Activated T-cell treated with anti-CD3 and anti-CD28 coated beads, Interleukin-2, amount 50 U/mL, for 48 hours (primary cell): ENCODE measurements at regions not wholly inside any gene's neighbourhood (a gene's known extent, or its start where the extent isn't known, plus 50 kb on each side); places are given as distances from the start of the nearest gene placed in this dataset.
A peak's percentile ranks its signal among the peaks of the same experiment; 100 is the strongest.
"Not testable (repeated sequence)": the region's sequence is repeated elsewhere in the genome, so short reads cannot be mapped to it uniquely, and the experiment has no call there.

ENCODE experiments used
- DNase-seq, 2 experiments: peaks; one replicate each; pipeline ENCODE4 v3.0.0-alpha.2; 2020

DNA sequence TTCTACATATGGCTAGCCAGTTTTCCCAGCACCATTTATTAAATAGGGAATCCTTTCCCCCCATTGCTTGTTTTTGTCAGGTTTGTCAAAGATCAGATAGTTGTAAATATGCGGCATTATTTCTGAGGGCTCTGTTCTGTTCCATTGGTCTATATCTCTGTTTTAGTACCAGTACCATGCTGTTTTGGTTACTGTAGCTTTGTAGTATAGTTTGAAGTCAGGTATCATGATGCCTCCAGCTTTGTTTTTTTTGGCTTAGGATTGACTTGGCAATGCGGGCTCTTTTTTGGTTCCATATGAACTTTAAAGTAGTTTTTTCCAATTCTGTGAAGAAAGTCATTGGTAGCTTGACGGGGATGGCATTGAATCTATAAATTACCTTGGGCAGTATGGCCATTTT is 60.0 kb upstream of the GPC3 start:
- not testable (repeated sequence) for DNase-seq

- DNase-seq = not testable (repeated sequence)
Measured at GRCh38 chrX:134067107-134067506, 81.7 kb upstream of the GPC3 start.

DNA sequence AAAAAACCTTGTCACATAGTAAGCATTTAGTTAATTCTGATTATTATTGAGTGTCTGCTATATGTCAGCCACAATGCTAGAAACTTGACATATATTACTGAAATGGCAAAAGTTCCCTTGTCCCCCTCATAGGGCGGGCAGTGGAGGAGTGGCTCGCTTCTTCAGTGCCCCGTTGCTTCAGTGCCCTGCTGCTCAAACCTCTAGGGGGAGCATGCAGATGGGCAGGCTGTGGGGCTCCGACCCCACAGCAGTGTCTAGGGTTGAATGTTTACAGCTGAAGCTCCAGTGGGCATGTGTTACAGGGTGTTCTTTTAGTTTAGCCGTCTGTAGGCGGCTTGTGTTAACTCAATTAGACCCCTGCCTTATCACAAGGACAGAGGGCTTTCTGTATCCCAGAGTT is 86.5 kb upstream of the GPC3 start:
- DNase-seq = not testable (repeated sequence)

DNA sequence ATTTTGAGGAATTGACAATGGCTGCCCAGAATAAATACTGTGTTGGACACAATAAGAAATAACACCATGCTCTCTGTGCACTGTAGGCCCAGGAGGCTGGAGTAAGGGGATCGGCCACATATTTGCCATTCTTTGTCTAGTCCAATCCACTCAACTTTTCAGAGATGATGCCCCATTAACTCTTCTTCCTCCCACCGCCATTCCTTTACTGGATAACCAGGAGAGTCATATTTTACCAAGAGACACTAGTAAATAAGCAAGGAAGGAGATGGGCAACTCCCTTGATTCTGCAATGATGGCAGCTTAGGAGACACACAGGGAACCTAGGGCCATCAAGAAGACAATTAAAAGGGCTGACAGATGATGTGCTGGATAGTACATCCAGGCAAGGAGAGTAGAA is 87.9 kb upstream of the GPC3 start:
- DNase-seq = no peak

DNA sequence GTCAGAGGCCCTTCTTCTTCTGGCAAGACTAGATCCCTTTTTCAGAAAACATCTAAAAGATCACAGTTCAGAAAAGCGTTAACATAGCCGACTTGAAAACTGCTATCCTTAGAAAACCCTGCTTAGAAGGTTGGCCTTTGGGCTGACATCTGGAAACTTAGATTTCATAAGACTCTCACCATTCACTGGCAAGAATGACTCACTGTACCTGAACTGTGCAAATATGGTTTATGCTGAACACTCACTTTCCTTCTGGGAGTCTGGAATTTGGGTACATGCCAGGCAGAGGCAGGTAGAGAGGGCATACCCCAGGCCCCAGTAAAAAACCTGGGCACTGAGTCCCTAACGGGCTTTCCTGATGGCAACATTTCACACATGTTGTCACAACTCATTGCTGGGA is 88.8 kb upstream of the GPC3 start:
- no peak for DNase-seq

DNA sequence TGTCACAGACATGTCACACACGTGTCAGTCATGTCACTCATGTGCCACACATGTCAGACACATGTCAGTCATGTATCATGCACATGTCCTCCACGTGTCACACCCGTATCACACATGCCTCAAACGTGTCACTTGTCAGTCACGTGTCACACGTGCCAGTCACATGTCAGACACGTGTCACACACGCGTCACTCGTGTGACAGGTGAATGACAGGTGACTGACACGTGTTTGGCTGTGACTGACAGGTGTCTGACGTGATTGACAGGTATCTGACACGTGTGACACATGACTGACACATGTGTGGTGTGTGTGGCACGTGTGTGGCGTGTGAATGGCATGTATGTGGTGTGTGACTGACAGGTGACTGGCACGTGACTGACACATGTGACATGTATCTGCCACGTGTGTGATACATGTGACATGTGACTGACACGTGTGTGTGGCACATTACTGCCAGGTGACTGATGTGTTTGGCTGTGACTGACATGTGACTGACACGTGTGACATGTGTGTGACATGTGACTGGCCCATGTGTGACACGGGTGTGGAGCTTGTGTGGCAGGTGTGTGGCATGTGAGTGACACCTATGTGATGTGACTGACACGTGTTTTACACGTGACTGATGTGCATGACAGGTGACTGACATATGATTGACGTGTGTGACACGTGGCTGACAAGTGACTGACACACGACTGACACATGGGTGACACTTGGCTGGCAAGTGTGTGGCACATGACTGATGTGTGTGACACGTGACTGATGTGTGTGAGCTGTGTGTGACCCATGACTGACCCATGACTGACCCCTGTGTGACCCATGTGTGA is 90.7 kb upstream of the GPC3 start:
- no peak for DNase-seq

DNA sequence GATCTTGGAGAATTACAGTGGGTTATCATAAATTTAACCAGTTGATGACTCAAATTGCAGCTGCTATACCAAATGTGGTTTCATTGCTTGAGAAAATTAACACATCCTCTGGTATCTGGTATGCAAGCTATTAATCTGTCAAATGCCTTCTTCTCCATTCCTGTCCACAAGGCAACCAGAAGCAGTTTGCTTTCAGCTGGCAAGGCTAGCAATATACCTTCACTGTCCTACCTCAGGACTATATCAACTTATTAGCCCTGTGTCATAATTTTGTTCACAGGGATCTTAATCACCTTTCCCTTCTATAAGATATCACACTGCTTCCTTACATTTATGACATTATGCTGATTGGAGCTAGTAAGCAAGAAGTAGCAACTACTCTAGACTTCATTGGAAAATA is 110.0 kb upstream of the GPC3 start:
- no peak for DNase-seq

DNA sequence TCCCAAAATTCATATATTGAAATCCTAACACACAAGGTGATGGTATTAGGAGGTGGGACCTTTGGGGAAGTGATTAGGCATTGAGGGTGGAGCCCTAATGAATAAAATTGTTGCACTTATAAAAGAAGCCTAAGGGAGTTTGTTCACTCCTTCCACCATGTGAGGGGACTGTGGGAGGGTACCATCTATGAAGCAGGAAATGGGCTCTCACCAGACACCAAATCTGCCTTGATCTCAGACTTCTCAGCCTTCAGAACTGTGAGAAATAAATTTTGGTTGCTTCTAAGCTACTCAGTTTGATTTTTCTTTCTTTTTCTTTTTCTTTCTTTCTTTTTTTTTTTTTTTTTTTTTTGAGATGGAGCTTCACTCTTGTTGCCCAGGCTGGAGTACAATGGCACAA is 116.2 kb upstream of the GPC3 start:
- DNase-seq = no peak

GRCh38 chrX:134115270-134115669 is 121.7 kb upstream of the CCDC160 start:
- DNase-seq = no peak

GRCh38 chrX:134137341-134137740 is 99.6 kb upstream of the CCDC160 start:
- DNase-seq = no peak

- DNase-seq = no peak
Measured at GRCh38 chrX:134139090-134139489, 97.9 kb upstream of the CCDC160 start.

DNA sequence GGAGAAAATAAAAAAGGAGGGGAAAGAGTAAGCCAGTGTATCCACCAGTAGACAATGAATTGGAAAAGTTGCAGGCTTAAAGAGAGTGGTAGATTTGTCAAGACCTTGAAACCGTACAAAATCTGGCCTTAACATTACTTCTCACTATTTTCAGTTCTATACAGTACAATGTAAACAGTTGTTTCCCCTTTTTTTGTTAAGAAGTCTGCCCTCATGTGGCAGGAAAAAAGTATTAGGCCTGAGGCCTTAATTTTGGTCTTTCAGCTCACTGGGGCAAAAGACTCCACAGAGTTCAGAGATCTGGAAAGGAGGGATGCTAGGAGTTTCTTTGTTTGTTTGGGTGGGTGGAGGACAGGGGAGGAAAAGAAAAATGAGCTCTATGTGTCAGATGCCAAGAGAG is 92.8 kb upstream of the CCDC160 start:
- no peak for DNase-seq

DNA sequence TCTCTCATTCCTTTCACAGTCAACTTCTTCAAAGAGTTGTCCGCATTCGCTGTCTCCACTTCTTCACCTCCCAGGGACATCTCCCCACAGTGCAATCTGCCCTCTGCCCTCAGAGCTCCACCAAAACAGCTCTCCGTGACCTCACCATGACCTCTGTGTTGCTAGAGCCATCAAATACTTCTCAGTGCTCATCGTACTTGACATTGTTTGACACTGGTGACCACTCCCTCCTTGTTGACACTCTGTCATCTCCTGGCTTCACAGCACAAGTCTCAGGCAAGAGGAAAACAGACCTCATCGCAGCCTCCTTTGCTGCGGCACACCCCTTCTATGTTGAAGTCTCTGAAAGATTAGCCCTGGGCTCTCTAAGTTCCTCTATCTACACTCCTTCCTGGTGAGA is 90.5 kb upstream of the CCDC160 start:
- no peak for DNase-seq

DNA sequence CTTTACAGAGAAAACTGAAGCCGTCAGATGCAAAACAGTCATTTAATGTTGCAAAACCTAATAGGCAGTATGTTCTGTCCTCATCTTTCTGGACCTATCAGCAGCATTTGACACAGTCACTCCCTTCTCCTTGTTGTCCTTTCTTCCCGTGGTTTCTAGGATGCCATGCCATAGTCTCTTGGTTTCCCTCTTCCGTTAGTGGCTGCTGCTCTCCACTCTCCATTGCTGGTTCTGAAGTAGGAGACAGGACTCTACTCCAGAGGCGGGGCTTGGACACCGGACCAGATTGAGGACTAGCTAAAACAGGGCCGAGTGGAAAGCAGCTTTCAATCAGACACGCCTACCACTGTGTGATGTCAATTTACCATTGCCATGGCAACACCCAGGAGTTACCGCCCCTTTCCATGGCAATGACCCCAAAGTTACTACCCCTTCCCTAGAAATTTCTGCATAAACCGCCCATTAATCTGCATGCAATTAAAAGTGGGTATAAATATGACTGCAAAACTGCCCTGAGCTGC is 88.8 kb upstream of the CCDC160 start:
- DNase-seq = no peak

DNA sequence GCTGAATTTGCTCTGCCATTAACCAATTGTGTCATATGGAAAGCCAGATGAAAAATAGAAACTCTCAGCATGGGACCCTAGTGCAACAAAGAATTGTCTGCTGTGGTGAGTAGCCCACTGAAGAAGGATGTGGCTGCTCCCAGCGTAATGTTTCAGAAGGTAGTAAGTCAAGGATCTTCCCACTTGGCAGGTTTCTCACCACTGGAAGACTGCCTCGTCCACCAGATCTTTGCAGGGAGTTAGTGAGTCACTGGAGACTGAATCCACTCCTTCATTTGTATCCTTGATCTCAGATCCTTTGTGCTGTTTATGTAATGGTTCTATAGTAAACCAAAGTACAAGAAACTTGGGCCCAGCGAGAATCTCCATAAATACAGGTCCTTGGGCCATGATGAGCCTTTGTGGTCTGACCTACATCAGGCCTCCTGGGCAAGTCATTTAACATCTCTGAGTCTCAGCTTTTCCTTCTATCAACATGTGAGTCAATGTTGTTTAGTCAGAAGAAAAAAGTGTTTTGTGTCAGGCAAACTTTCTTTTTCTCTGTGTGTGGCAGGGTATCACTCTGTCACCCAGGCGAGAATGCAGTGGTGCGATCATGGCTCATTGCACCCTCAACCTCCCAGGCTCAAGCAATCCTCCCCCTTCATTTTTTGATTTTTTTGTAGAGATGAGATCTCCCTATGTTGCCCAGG is 78.0 kb upstream of the CCDC160 start:
- peak; percentile 55 to 64 for DNase-seq

DNA sequence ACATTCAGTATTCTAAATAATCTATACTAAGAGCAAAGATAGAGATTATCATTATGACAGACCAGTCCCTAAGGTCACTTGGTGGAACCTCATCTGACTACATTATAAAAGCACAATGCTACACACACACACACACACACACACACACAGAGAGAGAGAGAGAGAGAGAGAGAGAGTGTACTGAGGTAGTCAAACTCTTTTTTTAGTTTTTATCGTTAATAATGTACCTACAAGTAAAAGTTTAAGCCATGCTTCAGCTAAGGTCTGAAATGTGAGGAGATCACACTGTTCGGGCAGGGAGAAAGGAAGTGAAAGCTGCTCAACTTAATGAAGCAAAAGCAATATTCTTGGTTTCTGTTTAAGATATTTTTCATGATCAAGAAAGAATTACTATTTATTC is 75.8 kb upstream of the CCDC160 start:
- DNase-seq = no peak

- no peak for DNase-seq
Measured at GRCh38 chrX:134162032-134162431, 75.0 kb upstream of the CCDC160 start.

- DNase-seq = no peak
Measured at GRCh38 chrX:134163836-134164235, 73.1 kb upstream of the CCDC160 start.

DNA sequence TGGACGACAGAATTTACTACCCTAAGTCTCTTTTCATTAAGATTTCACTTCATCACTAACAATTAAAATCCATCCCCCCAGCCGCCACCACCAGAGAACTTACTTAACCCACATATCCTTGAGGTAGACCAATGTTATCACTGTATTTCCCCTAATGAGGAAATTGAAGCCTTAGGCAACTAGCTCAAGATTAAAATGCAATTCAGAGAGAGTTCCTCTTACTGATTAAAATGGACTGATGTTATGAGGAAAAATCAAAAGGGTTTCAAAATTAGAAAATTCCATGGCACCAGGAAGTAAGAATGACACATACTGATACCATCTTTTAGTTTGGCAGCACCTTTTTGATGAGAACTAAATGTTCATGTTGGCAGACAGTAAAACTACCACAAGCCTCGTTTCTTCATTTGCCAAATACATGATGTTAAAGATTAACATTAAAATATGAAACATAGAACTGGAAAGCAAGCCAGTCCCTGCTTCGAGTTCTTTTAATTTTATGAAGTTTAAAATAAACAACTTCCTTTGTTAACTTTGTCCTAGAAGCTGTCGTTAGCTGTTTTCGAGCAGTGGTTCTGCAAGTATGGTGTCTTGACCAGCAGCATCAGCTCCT is 69.3 kb upstream of the CCDC160 start:
- DNase-seq = no peak

DNA sequence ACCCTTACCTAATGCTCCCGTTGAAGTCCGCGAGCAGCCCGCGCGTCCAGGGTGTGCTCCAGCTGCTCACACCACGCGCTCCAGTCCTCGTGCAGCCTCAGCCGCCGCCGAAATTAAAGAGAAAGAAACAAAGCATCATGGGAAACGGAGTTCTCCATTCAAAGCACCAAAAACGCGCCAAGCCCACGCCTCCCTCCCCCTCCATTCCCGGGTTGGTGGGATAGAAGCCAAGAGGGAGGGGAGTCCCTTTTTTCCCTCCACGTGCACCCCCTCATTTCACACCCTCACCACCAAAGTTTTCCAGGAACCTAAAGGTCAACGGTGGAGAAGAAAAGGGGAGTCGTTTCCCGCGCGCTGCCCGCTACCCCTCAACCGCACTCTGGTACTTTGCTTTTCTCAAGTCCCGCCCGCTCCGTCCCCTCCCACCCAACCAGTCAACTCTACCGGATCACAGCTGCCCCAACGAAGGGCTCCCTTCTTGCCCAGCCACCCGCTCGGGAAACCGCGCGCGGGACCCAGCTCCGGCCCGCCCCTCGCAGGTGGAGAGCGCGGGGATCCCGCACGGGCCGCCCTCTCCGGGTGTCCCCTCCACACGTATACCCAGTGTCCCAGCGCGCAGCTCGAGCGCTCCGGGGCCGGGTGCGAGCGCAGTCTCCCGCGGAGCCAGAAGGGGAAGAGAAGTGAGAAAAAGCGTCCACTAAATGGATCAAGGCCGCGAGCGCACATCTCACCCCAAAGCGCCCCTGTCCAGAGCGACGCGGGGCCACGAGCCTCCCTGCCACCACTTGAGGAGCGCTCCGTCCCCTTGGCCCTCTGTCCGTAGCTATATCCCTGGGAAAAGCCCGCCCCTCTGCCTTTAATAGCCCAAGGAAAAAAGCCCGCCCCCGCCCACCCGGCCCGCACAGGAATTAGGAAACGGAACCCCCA is 65.1 kb upstream of the CCDC160 start:
- peak; percentile 67 to 69 for DNase-seq

DNA sequence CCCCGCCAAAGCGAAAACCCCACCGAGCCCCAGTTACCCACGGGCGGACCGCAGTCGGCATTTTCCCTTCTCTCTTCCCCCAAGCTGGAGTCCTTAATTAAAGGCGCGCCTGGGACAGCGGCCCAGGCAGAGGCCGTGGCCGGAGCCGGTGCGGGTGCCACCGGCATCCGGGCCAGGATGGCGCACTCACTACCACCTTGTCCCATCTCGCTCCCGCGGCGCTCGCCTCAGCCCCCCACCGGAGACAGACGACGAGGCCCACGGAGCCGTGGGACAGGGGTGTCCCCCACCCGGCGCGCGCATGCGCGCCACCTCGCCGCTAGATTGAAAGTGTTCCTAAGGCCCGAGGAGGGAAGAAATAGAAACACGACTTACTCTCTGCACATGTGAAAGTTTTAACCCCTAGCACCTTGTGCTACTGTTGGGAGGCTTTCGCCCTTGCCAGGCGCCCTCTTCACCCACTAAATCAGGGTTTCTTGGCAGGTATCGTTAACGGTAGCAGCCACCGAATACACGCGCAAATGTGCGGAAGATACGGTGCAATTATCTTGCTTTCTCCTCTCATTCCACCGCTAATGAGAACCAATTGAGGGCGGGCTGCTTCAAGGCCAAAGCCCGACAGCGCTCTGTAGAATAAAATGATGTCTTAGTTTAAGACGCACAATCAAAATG is 64.3 kb upstream of the CCDC160 start:
- peak; percentile 46 to 51 for DNase-seq
